ENCODE measurements at regions not wholly inside any gene's neighbourhood (a gene's known extent, or its start where the extent isn't known, plus 50 kb on each side); places are given as distances from the start of the nearest gene placed in this dataset.
A peak's percentile ranks its signal among the peaks of the same experiment; 100 is the strongest.

GRCh38 chr12:98360401-98360800 lies 155.0 kb upstream of the TMPO start:
- DNase-seq: no peak

DNA sequence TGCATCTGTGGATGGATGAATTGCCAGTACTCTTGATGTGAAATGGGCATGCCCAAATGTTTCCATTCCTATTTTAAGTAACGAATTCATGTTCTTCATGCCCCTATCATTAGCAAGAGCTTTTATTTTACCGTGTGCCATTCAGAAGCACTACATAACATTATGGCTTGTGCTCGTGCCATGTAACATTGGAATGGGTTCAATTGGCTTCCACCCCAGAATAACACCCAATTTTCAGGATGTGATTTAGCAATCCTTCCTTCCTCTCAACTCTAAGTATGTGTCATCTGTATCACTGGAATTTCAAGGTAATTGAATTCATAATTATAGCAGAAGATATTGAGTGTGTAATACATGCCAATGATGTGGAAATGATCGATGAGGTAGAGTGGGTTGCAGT lies 145.8 kb upstream of the TMPO start:
- no peak for DNase-seq

DNA sequence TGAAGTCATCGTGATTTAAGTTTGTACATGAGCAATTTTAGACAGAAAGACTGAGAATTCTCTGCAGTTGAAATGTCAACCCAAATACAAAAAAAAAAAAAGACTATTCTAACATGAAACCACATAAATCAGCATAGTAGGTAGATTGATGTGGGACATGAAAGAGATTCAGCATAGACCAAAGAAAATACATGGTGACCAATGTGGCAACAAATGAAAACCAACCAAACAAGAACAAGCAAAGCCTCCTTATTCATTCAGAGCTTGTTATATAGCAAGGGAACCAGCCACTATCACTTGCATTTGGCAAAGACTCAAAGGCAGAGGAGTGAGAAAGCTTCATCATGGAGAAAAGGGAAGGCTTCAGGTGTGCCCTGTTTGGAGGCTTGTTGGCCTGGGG lies 144.4 kb upstream of the TMPO start:
- no peak for DNase-seq

GRCh38 chr12:98371419-98371818 lies 144.0 kb upstream of the TMPO start:
- DNase-seq: no peak

DNA sequence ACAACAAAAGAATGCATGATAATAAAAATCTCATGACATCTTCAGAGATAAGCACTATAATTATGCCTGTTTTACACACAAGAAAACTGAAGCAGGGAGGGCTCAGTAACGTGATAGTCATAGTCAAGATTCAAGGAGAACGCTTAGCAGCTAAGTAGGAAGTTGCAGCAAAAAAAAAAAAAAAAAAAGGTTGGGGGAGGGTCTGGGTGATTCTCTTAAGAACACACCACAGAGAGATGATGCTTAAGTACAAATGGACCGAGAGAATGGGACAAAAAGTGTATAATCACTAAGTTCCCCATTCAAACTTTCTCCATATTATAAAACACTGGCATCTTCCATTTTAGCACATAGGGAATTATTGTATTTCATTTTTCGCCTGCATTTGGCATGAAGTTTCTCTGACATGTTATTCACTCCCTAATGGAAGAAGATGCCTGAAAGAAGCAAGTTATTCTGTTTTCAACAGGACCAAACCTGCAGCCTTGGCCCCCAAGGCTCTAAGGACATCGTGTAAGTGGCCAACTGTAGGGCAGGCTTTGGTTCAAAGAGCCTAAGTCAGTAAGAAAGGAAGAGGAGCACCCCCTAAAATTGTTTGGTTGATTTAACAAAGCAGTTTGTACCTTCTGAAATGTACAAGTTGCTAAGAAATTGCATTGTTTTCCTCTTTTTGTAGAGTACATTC lies 142.9 kb upstream of the TMPO start:
- DNase-seq: no peak

DNA sequence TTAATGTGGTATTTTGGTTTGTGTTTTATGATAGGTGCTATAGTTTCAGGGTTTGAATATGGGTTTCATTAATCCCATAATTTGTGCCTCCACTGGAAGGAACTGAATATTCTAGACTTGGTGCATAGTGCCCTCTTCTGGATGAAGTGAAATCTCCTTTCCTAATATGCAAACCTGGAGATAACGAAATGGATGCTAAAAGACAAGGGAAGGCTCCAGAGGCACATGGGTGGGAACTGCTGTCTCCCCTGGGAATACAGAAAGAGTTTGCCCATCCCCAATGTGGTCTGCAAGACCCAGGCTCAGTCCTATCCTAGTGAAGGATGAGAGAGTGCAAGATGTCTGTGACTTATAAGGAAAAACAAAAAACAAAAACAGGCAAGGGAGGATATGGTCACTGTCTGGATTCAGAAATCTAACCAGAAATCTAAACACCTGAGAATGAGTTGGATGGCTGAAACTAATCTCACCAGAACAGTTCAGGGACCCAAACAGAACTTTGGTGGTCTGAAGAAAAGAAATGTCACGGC lies 142.3 kb upstream of the TMPO start:
- DNase-seq: no peak

DNA sequence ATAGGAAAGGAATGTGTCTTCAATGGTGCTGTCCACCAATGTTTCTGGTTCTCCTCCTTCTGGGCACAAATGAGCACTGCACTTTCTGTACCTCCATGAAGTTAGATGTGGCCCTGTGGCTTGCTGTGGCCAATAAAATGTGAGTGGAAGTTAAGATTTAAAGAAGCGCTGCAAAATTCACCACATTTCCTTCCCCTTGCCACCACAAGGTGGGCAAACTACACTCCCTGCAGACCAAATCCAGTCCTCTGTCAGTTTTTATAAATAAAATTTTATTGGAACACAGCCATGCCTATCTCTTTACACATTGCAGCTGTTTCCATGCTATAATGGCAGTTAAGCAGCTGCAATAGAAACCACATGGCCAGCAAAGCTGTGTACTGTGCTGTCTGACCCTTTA lies 141.4 kb upstream of the TMPO start:
- no peak for DNase-seq

- no peak for DNase-seq
These were observed 136.3 kb upstream of the TMPO start for GRCh38 chr12:98379106-98379505.

DNA sequence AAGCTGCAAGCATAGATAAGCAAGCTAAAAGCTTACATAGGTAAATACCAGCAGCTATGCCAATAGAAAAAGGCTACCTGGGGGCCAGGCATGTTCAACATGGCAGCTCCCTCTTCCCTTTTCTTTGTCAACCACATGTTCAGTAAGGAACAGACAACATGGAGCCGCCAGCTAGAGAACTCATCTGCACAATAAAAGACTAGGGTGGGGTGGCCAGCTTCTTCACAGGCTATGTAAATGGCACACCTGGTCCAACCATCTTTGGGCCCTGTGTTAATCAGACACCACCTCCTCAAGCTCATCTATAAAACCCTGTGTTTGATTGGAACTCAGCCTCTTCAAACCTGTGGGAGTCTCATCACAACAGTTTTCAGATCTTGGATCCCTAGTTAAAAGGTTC lies 129.7 kb upstream of the TMPO start:
- no peak for DNase-seq

GRCh38 chr12:98387444-98387843 lies 127.9 kb upstream of the TMPO start:
- DNase-seq: no peak

DNA sequence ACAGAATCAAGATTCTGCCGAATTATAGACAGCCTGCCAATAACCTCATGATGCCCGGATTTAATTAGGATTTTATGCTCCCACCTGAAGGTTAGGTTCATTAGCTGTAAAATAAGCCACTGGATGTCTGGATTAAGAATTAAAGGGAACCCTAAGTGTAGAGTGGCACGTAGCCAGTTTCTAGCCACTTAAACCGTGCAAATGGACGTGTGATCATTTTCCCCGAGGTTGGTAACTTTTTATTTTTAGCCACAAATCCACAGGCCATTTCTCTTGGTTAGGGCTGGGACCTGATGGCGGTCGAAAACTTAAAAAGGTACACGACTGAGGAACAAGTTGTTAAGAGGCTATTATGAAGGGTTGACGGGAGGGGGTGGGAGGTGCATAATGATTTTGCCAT lies 127.3 kb upstream of the TMPO start:
- DNase-seq: no peak

- DNase-seq: no peak
These were observed 125.8 kb upstream of the TMPO start for GRCh38 chr12:98389593-98389992.

- peak; percentile 77 for DNase-seq
These were observed 117.9 kb upstream of the TMPO start for GRCh38 chr12:98397323-98398105.

DNA sequence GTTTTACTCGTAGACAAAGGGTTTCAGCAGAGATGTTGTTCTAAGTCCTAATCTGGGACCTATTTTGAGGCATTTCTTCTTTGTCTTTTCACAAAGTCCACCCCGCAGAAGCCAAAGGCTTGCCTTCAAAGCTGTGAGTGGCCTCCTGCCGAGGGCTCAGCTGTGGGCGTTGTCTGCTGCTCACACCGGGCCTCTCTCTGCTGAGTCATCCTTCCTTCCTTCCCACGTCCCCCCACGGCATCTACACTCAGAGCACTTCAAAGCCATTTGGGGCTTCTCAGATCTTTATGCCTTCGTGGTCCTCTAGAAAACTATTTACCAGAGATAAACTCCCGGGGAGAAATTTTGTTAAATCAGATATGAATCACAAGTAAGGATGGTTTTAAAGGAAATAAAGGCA lies 115.9 kb upstream of the TMPO start:
- no peak for DNase-seq

DNA sequence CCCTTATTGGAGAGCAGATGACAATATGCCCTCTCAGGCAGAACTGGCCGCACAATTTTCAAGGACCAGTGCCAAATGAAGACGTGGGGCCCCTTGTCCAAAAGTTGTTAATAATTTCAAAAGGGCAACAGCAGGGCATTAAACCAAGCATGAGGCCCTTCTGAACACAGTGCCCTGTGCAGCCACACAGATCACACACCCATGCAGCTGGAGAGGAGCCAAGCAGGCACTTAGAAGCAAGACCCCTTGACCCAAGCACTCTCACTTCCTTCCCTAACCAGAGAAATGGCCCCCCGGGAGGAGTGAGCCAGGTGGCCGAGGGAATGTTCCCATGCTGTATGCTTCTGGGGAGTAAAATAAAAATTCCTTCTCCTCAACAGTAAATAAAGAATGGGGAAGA lies 114.0 kb upstream of the TMPO start:
- DNase-seq: no peak

- DNase-seq: no peak
These were observed 113.3 kb upstream of the TMPO start for GRCh38 chr12:98402091-98402490.

DNA sequence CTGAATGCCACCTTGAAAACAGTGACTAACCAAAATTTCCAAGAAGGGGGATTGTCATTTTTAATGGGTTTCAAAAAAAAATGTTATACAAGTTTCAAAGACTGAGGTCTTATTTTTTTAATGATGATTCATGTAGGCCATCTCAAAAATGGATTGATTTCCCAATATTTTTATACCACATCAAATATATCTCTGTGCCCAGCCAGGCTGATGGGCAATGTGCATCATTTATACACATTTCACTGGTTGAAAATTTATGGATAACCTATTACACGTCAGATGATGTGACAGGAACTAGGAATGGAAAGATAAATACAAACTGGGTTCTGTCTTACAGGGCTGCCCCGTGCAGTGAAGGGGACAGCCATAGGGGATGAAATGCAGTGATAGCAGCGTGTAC lies 112.7 kb upstream of the TMPO start:
- DNase-seq: no peak

- no peak for DNase-seq
These were observed 112.0 kb upstream of the TMPO start for GRCh38 chr12:98403385-98403784.

GRCh38 chr12:98403936-98404335 lies 111.5 kb upstream of the TMPO start:
- no peak for DNase-seq

GRCh38 chr12:98405805-98406366 lies 109.5 kb upstream of the TMPO start:
- DNase-seq: no peak

DNA sequence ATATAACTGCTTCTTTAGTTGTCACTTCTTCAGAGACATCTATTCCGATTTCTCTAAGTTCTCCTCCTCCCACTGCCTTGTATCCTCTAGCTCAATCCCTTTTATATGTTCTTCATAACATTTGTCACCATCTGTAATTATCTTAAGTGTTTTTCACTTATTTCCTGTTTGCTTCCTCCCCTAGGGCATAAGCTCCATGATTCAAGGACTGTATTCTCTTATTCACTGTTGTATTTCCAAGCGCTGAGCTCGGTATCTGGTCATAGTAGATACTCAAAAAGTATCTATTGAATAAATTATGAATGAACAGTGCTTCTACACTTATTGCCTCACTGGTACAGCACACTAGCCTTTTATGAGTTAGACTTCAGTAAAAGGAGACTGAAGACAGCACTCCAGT lies 109.0 kb upstream of the TMPO start:
- DNase-seq: no peak

DNA sequence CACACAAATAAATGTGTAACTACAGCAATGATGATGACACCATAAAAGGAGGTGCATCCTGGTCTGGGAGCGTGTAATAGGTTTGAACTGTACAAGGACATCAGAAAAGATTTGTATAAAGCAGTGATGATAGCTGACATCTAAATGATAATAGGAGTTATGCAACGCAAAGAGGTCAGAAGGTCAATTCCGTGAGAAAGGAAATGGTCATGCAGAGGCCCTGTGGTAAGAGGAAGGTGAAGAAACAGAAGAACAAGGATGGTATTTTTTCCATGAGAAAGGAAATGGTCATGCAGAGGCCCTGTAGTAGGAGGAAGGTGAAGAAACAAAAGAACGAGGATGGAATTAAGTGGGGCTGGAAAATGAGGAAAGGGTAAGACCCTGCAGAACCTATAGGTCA lies 106.7 kb upstream of the TMPO start:
- no peak for DNase-seq

DNA sequence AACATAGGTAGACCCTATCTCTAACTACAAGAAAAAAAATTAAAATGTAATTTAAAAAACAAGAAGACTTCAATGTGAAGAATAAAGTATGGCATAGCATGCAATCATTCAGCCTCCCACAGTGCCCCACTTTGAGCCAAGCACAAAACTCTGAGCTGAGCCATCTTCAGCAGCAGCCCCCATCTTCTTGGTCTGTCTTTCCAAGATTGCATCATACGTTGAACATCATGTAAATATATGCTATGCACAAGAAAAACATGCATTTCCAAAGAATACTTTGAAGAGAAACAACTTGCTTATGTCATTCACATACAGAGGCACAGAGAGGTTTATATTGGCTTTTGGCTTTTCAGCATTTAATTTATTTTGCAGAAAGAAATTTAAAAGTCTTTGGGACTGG lies 105.8 kb upstream of the TMPO start:
- DNase-seq: no peak

- DNase-seq: no peak
These were observed 105.0 kb upstream of the TMPO start for GRCh38 chr12:98410356-98410755.
